Activated CD8-positive, alpha-beta memory T cell treated with anti-CD3 and anti-CD28 coated beads for 36 hours (primary cell): ENCODE measurements at regions not wholly inside any gene's neighbourhood (a gene's known extent, or its start where the extent isn't known, plus 50 kb on each side); places are given as distances from the start of the nearest gene placed in this dataset.
"Not testable (repeated sequence)": the region's sequence is repeated elsewhere in the genome, so short reads cannot be mapped to it uniquely, and the experiment has no call there.

Source experiments
- CTCF ChIA-PET: fragments of 350-600 bp; sonication (Branson Sonifier 250); formaldehyde crosslinking; loops from one replicate; lab custom pipeline; 2021; ENCODE audit warnings: antibody characterized with exemption; lab: Charles Lee
- POLR2A ChIA-PET: fragments of 350-600 bp; sonication (Branson Sonifier 250); formaldehyde crosslinking; loops from one replicate; lab custom pipeline; 2021; ENCODE audit warnings: antibody characterized with exemption; lab: Charles Lee

- ChIA-PET CTCF (no interaction called here), POLR2A (no interaction called here)
Observed at GRCh38 chr10:78660446-78661106, 408.2 kb upstream of the ZMIZ1 start.

GRCh38 chr10:78663721-78664120 lies 405.0 kb upstream of the ZMIZ1 start:
- ChIA-PET CTCF (no interaction called here), POLR2A (no interaction called here)

- CTCF ChIA-PET = no interaction called here
Observed at GRCh38 chr10:78664929-78665553, 403.7 kb upstream of the ZMIZ1 start.

GRCh38 chr10:78672918-78673317 lies 395.8 kb upstream of the ZMIZ1 start:
- ChIA-PET CTCF (no interaction called here), POLR2A (no interaction called here)

More at GRCh38 chr10:78664929-78665553, 403.7 kb upstream of the ZMIZ1 start:
- POLR2A ChIA-PET = no interaction called here

- CTCF ChIA-PET, POLR2A ChIA-PET: not testable (repeated sequence)
Observed at GRCh38 chr10:78681141-78681540, 387.6 kb upstream of the ZMIZ1 start.

GRCh38 chr10:78681986-78682385 lies 386.8 kb upstream of the ZMIZ1 start:
- CTCF ChIA-PET, POLR2A ChIA-PET: not testable (repeated sequence)

GRCh38 chr10:78684947-78685346 lies 383.8 kb upstream of the ZMIZ1 start:
- POLR2A ChIA-PET = no interaction called here
- CTCF ChIA-PET = no interaction called here

GRCh38 chr10:78685466-78686103 lies 383.2 kb upstream of the ZMIZ1 start:
- CTCF ChIA-PET = no interaction called here
- POLR2A ChIA-PET = no interaction called here

GRCh38 chr10:78686444-78687060 lies 382.2 kb upstream of the ZMIZ1 start:
- CTCF ChIA-PET = no interaction called here

GRCh38 chr10:78687626-78688025 lies 381.1 kb upstream of the ZMIZ1 start:
- ChIA-PET POLR2A (no interaction called here), CTCF (no interaction called here)

More at GRCh38 chr10:78686444-78687060, 382.2 kb upstream of the ZMIZ1 start:
- POLR2A ChIA-PET = no interaction called here

GRCh38 chr10:78688230-78688900 lies 380.4 kb upstream of the ZMIZ1 start:
- CTCF ChIA-PET = no interaction called here
- POLR2A ChIA-PET = no interaction called here

GRCh38 chr10:78688901-78689583 lies 379.7 kb upstream of the ZMIZ1 start:
- ChIA-PET POLR2A (no interaction called here), CTCF (no interaction called here)

GRCh38 chr10:78689584-78689935 lies 379.2 kb upstream of the ZMIZ1 start:
- CTCF ChIA-PET = no interaction called here
- POLR2A ChIA-PET = no interaction called here

GRCh38 chr10:78690354-78691111 lies 378.2 kb upstream of the ZMIZ1 start:
- ChIA-PET POLR2A (no interaction called here), CTCF (no interaction called here)

- ChIA-PET POLR2A (no interaction called here), CTCF (no interaction called here)
Observed at GRCh38 chr10:78691301-78692030, 377.3 kb upstream of the ZMIZ1 start.

- CTCF ChIA-PET = no interaction called here
Observed at GRCh38 chr10:78692071-78692470, 376.7 kb upstream of the ZMIZ1 start.

GRCh38 chr10:78695846-78696245 lies 372.9 kb upstream of the ZMIZ1 start:
- CTCF ChIA-PET = interaction anchor here (0.7 kb wide), 1 partner anchor 501 kb away, joined by 3 read pairs; no protein-coding TSS in a partner anchor
- POLR2A ChIA-PET = no interaction called here

More at GRCh38 chr10:78692071-78692470, 376.7 kb upstream of the ZMIZ1 start:
- POLR2A ChIA-PET = no interaction called here

GRCh38 chr10:78696791-78697395 lies 371.9 kb upstream of the ZMIZ1 start:
- ChIA-PET CTCF (no interaction called here), POLR2A (no interaction called here)
